ENCODE measurements at regions not wholly inside any gene's neighbourhood (a gene's known extent, or its start where the extent isn't known, plus 50 kb on each side); places are given as distances from the start of the nearest gene placed in this dataset.

GRCh38 chr6:67639161-67639560 lies 995.9 kb upstream of the ADGRB3 start:
- TF ChIP-seq TAF1 (IDR thresholded peaks at IDR 0.05; ENCODE audit: borderline replicate concordance, insufficient read depth, low read length) (no peak), SIN3A (IDR thresholded peaks at IDR 0.05; ENCODE audit: borderline replicate concordance, insufficient read depth, low read length) (no peak), FOXP2 (optimal IDR thresholded peaks at IDR 0.05; ENCODE audit: borderline replicate concordance, extremely low read depth, extremely low read length, insufficient read depth) (no peak), POLR2AphosphoS5 (IDR thresholded peaks at IDR 0.05; ENCODE audit: low read depth, low read length) (no peak), REST (IDR thresholded peaks at IDR 0.05; ENCODE audit: insufficient read depth in 1 of 2, low read depth in 2 of 2, low read length in 2 of 2) (no peak)

- no peak for TF ChIP-seq POLR2AphosphoS5 (IDR thresholded peaks at IDR 0.05; ENCODE audit: low read depth, low read length)
- TF ChIP-seq TAF1 (IDR thresholded peaks at IDR 0.05; ENCODE audit: borderline replicate concordance, insufficient read depth, low read length), result no peak
- TF ChIP-seq REST (IDR thresholded peaks at IDR 0.05; ENCODE audit: insufficient read depth in 1 of 2, low read depth in 2 of 2, low read length in 2 of 2), result no peak
- TF ChIP-seq FOXP2 (optimal IDR thresholded peaks at IDR 0.05; ENCODE audit: borderline replicate concordance, extremely low read depth, extremely low read length, insufficient read depth), result no peak
- no peak for TF ChIP-seq SIN3A (IDR thresholded peaks at IDR 0.05; ENCODE audit: borderline replicate concordance, insufficient read depth, low read length)
Measured at GRCh38 chr6:67634199-67634598, 1000.9 kb upstream of the ADGRB3 start.

DNA sequence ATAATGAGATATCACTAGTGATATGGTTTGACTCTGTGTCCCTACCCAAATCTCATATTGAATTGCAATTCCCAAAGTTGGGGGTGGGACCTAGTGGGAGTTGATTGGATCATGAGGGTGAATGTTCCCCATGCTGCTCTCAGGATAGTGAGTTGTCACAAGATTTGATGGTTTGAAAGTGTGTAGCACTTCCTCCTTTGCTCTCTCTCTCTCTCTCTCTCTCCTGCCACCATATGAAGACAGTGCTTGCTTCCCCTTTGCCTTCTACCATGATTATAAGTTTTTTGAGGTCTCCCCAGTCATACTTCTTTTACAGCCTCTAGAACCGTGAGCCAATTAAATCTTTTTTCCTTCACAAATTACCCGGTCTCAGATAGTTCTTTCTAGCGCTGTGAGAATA lies 1002.0 kb upstream of the ADGRB3 start:
- TF ChIP-seq POLR2AphosphoS5 (IDR thresholded peaks at IDR 0.05; ENCODE audit: low read depth, low read length) (no peak), TAF1 (IDR thresholded peaks at IDR 0.05; ENCODE audit: borderline replicate concordance, insufficient read depth, low read length) (no peak), SIN3A (IDR thresholded peaks at IDR 0.05; ENCODE audit: borderline replicate concordance, insufficient read depth, low read length) (no peak), FOXP2 (optimal IDR thresholded peaks at IDR 0.05; ENCODE audit: borderline replicate concordance, extremely low read depth, extremely low read length, insufficient read depth) (no peak), REST (IDR thresholded peaks at IDR 0.05; ENCODE audit: insufficient read depth in 1 of 2, low read depth in 2 of 2, low read length in 2 of 2) (no peak)

GRCh38 chr6:67630146-67630545 lies 1004.9 kb upstream of the ADGRB3 start:
- TF ChIP-seq POLR2AphosphoS5 (IDR thresholded peaks at IDR 0.05; ENCODE audit: low read depth, low read length) (no peak), REST (IDR thresholded peaks at IDR 0.05; ENCODE audit: insufficient read depth in 1 of 2, low read depth in 2 of 2, low read length in 2 of 2) (no peak), SIN3A (IDR thresholded peaks at IDR 0.05; ENCODE audit: borderline replicate concordance, insufficient read depth, low read length) (no peak), FOXP2 (optimal IDR thresholded peaks at IDR 0.05; ENCODE audit: borderline replicate concordance, extremely low read depth, extremely low read length, insufficient read depth) (no peak), TAF1 (IDR thresholded peaks at IDR 0.05; ENCODE audit: borderline replicate concordance, insufficient read depth, low read length) (no peak)

GRCh38 chr6:67629258-67629657 lies 1005.8 kb upstream of the ADGRB3 start:
- TF ChIP-seq SIN3A (IDR thresholded peaks at IDR 0.05; ENCODE audit: borderline replicate concordance, insufficient read depth, low read length) (no peak), REST (IDR thresholded peaks at IDR 0.05; ENCODE audit: insufficient read depth in 1 of 2, low read depth in 2 of 2, low read length in 2 of 2) (no peak), POLR2AphosphoS5 (IDR thresholded peaks at IDR 0.05; ENCODE audit: low read depth, low read length) (no peak), TAF1 (IDR thresholded peaks at IDR 0.05; ENCODE audit: borderline replicate concordance, insufficient read depth, low read length) (no peak), FOXP2 (optimal IDR thresholded peaks at IDR 0.05; ENCODE audit: borderline replicate concordance, extremely low read depth, extremely low read length, insufficient read depth) (no peak)
